Ishikawa (cell line): ENCODE measurements at regions not wholly inside any gene's neighbourhood (a gene's known extent, or its start where the extent isn't known, plus 50 kb on each side); places are given as distances from the start of the nearest gene placed in this dataset.

Source experiments
- CREB1 ChIP-seq: IDR thresholded peaks from 2 replicates; pipeline ENCODE4 v1.6.1; 2012; ENCODE audit warnings: low read depth
- EP300 ChIP-seq: IDR thresholded peaks from 2 replicates; pipeline ENCODE4 v1.6.1; 2012; ENCODE audit warnings: borderline replicate concordance
- MAX ChIP-seq: IDR thresholded peaks from 2 replicates; pipeline ENCODE4 v1.6.1; 2012
- RAD21 ChIP-seq: IDR thresholded peaks from 2 replicates; pipeline ENCODE4 v1.6.1; 2012; ENCODE audit warnings: low read depth
- REST ChIP-seq: IDR thresholded peaks from 2 replicates; pipeline ENCODE4 v1.6.1; 2012; ENCODE audit warnings: low read depth, mild to moderate bottlenecking
- TAF1 ChIP-seq: IDR thresholded peaks from 2 replicates; pipeline ENCODE4 v1.6.1; 2012; ENCODE audit warnings: low read depth, mild to moderate bottlenecking
- TCF12 ChIP-seq: IDR thresholded peaks from 2 replicates; pipeline ENCODE4 v1.6.1; 2012; ENCODE audit warnings: low read depth
- USF1 ChIP-seq: IDR thresholded peaks from 2 replicates; pipeline ENCODE4 v1.6.1; 2012
- YY1 ChIP-seq: IDR thresholded peaks from 2 replicates; pipeline ENCODE4 v1.6.1; 2012; ENCODE audit warnings: low read depth

GRCh38 chr10:128520211-128520815, 394.1 kb upstream of the MKI67 start:
- TF ChIP-seq REST, result no peak
- no peak for TF ChIP-seq EP300
- no peak for TF ChIP-seq MAX
- TF ChIP-seq CREB1, result no peak
- TF ChIP-seq TCF12, result no peak
- TF ChIP-seq RAD21, result no peak
- no peak for TF ChIP-seq TAF1
- no peak for TF ChIP-seq USF1
- TF ChIP-seq YY1, result no peak
